ENCODE measurements at regions not wholly inside any gene's neighbourhood (a gene's known extent, or its start where the extent isn't known, plus 50 kb on each side); places are given as distances from the start of the nearest gene placed in this dataset.
A peak's percentile ranks its signal among the peaks of the same experiment; 100 is the strongest.

DNA sequence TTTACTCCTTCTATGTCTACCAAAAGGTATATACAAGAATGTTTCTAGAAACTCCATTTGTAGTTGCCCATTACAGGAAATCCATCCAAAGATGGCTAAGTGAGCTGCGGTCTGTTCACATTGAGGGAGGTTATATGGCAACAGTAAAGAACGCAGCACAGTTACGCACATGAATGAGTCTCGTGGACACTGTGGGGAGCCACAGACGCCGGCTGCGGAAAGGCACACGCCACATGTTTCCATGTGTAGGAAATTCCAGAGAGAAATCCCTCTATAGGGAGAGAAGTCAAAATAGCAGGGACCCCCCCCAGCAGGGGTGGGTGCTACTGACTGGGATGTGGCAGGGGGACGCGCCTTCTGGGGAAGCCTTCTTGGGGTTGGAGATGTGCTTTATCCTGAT lies 139.0 kb upstream of the NCOR2 start:
- DNase-seq (ENCODE audit: low read depth in 2 of 2): no peak
- TF ChIP-seq CTCF (IDR thresholded peaks at IDR 0.05; ENCODE audit: low read depth, low read length): no peak

GRCh38 chr12:124705545-124706138 lies 138.2 kb upstream of the NCOR2 start:
- DNase-seq (ENCODE audit: low read depth in 2 of 2): no peak
- H3K4me3 ChIP-seq (replicated peaks in 1 of 2; ENCODE audit: low read depth in 2 of 2, low read length in 2 of 2): no peak overlapping the region
- no peak for TF ChIP-seq CTCF (IDR thresholded peaks at IDR 0.05; ENCODE audit: low read depth, low read length)

More for the DNA sequence above, 139.0 kb upstream of the NCOR2 start:
- no peak overlapping the region for H3K4me3 ChIP-seq (replicated peaks in 1 of 2; ENCODE audit: low read depth in 2 of 2, low read length in 2 of 2)

DNA sequence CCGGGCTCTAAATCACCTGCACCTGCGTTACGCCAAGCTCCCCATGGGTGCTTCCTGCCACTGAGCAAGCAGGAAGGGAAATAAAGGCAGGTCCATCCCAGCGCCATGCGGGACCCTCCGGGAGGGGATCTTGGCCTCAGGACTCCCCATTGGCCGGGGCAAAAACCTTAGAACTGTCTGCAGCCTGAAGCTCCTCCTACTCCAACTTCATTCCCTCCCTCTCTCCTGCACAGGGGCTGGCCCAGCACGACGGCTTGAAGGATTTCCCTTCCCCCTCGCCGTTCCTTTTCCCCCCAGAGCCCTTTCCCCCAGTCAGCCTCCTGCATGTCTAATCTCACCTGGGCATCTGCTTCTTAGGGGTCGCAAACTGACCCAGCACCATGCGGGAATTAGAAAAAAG lies 137.2 kb upstream of the NCOR2 start:
- no peak overlapping the region for H3K4me3 ChIP-seq (replicated peaks in 1 of 2; ENCODE audit: low read depth in 2 of 2, low read length in 2 of 2)
- TF ChIP-seq CTCF (IDR thresholded peaks at IDR 0.05; ENCODE audit: low read depth, low read length): no peak
- DNase-seq (ENCODE audit: low read depth in 2 of 2): no peak

GRCh38 chr12:124703856-124704255 lies 136.4 kb upstream of the NCOR2 start:
- no peak overlapping the region for H3K4me3 ChIP-seq (replicated peaks in 1 of 2; ENCODE audit: low read depth in 2 of 2, low read length in 2 of 2)
- no peak for TF ChIP-seq CTCF (IDR thresholded peaks at IDR 0.05; ENCODE audit: low read depth, low read length)
- no peak for DNase-seq (ENCODE audit: low read depth in 2 of 2)

DNA sequence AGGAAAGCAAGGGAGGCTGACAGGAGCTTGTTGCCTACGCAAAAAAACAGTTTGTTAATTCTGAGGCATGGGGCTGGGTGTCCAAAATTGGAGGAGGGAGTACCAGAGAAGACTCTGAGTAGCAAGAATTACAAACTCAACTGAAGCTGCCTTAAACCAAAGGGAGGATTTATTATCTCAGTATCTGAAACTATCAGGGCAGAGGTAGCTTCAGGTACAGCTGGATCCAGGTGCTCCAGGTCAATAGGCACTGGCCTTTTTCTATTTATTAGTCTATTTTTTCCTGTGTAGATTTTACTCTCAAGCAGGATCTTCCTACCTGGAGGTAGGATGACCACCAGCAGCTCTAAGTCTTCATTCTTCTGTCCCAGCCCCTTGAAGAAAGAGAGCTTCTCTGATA lies 135.3 kb upstream of the NCOR2 start:
- no peak overlapping the region for H3K4me3 ChIP-seq (replicated peaks in 1 of 2; ENCODE audit: low read depth in 2 of 2, low read length in 2 of 2)
- no peak for TF ChIP-seq CTCF (IDR thresholded peaks at IDR 0.05; ENCODE audit: low read depth, low read length)
- no peak for DNase-seq (ENCODE audit: low read depth in 2 of 2)

GRCh38 chr12:124700810-124701592 lies 133.6 kb upstream of the NCOR2 start:
- DNase-seq (ENCODE audit: low read depth in 2 of 2): peak; percentile 44 to 91
- no peak for TF ChIP-seq CTCF (IDR thresholded peaks at IDR 0.05; ENCODE audit: low read depth, low read length)
- no peak overlapping the region for H3K4me3 ChIP-seq (replicated peaks in 1 of 2; ENCODE audit: low read depth in 2 of 2, low read length in 2 of 2)

All from cardiac fibroblast (primary cell).